HPDE6-E6E7 (cell line): ENCODE measurements at regions not wholly inside any gene's neighbourhood (a gene's known extent, or its start where the extent isn't known, plus 50 kb on each side); places are given as distances from the start of the nearest gene placed in this dataset.
"Not testable (repeated sequence)": the region's sequence is repeated elsewhere in the genome, so short reads cannot be mapped to it uniquely, and the experiment has no call there.

Experiments used
- DNase-seq: peaks from one replicate; pipeline ENCODE4 v3.0.0; 2011; ENCODE audit warnings: missing footprints; ENCODE audit errors: extremely low spot score

GRCh38 chrX:121169099-121170035, 122.0 kb downstream of the GLUD2 start:
- DNase-seq = no peak

GRCh38 chrX:121172703-121173102, 125.3 kb downstream of the GLUD2 start:
- DNase-seq = no peak

DNA sequence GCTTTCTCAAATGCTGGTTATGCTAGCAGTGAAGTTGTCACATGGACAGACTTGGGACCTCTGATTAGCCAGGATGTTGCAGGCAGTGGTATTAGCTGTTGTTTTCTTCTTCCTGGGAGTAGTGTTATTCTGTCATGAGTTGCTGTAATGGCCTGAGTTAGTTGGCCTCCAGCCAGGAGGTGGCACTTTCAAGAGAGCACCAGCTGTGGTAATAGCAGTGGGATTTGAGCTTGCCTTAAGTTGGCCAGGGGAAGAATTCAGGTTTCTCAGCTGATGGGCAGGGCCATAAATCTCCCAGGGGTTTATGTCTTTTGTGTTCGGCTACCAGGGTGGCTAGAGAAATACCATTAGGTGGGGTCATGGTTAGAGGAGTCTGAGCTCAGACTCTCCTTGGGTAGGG, 132.6 kb downstream of the GLUD2 start:
- DNase-seq = no peak

DNA sequence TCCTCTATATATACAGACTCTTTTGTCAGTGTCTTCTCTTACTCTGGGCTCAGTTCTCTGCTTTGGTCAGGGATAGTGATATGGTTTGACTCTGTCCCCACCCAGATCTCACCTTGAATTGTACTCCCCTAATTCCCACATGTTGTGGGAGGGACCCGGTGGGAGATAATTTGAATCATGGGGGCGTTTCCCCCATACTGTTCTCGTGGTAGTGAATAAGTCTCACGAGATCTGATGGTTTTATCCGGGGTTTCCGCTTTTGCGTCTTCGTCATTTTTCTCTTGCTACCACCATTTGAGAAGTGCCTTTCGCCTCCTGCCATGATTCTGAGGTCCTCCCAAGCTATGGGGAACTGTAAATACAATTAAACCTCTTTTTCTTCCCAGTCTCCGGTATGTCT, 144.4 kb downstream of the GLUD2 start:
- DNase-seq = no peak

GRCh38 chrX:121195719-121196118, 148.3 kb downstream of the GLUD2 start:
- DNase-seq = no peak

DNA sequence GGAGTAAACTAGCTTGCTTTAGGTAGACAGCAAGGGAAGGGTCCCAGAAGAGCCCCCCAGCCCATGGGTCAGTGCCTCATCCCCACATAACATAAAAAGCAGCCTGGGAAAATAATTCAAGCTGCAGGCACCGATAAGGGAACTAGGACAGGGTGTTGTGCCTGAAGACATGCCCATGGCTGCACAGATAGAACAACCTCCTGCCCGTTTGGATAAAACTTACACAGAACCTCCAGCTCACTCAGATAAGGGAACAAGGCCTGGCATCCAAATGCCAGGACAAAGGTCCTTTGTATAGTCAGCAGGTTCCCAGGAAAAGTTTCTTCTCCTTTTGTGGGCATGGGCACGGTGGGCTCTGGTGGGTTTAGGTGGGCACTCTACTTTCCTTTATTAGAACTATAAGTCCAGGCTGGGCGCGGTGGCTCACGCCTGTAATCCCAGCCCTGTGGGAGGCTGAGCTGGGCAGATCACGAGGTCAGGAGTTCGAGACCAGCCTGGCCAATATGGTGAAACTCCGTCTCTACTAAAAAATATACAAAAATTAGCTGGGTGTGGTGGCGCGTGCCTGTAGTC, 149.5 kb downstream of the GLUD2 start:
- DNase-seq = not testable (repeated sequence)

DNA sequence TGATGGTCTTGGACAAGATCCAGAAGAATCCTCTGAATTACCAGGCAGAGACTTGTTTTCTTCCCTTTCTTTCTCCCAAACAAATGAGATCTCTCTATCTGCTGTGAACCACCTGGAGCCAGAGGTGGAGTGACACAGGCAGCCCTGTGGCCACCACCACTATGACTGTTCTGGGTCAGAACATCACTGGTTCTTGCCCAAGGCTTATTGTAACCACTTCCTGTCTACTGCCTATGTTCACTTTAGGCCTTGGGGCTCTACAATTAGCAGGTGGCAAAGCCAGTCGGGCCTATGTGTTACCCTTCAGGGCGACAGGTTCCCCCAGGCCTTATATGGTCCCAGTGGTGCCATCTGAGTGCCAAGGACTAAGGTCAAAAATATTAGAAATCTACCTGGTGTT, 161.2 kb downstream of the GLUD2 start:
- DNase-seq = no peak

DNA sequence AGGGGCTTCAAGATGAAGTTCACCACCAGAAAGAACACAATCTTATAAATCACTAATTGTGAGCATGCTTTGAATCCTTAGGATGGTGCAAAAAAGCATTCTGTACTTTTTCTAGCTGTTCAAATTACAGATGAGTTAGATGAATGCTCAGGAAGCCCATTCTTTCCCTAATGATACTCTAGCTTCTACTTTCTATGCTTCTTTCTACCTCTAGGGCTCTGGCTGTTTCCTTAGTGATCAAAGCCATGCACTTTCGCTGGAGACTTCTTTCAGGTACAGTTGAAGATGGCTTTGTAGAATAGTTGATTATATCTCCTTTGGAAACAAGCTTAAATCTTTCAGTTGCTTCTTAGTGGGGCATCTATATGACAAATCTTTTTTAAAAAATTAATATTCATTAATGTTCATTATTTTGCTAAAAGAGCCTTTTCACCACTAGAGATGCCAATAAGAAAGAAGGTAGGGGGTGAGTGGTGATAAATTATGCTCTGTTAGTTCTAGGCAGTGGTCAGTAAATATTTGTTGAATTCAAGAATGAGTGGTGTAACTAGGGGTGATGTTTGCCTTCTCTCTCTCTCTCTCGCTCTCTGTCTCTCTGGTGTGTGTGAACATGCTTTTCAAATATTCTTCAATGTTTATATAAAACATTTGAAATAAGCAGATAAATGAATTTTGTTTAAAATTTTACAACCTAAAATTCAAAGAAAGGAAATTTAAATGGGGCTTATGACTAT, 169.4 kb downstream of the GLUD2 start:
- no peak for DNase-seq

DNA sequence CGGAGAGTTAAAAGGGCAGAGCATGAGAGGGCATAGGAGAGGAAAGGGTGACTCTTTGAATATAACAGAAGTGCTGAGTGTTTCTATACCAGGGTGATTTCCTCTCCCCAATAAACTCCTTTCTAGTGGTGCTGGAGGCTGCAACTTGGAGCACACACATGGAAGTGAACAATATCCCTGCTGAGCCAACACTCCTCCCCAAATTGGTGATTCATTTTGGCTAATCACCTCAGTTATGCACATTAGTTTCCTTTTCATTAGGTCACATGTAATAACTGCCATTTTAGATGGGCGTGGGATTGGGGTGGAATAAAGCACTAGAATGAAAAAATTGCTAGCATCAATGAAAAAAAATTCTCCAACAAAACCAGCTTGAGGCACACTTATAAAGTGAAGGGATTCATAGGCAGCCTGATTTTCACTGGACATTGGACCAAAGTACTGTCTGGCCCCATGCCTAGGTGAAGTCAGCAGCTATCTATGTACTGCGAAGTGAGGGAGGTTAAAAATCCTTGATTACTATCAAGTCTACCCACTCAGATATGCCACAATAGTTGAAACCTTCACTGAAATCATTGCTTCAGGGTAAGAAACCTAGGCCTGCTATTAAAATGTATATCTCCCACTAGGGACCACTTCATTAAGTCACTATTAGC, 174.0 kb downstream of the GLUD2 start:
- no peak for DNase-seq

DNA sequence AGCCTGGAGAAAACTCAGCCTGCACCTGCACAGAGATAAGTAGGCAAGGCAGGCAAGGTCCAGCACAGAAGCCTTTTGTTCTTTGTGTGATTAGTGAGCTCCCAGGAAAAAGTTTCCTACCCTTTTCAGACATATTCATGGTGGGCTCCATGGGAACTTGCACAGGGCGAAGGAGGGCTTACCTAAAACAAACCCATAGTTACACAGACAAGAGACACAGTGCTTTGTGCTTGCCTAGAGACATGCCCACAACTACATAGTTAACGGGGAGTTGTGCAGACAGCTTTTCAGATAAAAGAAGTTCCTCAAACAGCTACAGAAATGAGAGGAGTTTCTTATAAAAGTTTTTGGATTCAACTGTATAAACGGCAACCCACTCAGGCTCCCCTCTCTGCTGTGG, 180.5 kb downstream of the GLUD2 start:
- DNase-seq = no peak

DNA sequence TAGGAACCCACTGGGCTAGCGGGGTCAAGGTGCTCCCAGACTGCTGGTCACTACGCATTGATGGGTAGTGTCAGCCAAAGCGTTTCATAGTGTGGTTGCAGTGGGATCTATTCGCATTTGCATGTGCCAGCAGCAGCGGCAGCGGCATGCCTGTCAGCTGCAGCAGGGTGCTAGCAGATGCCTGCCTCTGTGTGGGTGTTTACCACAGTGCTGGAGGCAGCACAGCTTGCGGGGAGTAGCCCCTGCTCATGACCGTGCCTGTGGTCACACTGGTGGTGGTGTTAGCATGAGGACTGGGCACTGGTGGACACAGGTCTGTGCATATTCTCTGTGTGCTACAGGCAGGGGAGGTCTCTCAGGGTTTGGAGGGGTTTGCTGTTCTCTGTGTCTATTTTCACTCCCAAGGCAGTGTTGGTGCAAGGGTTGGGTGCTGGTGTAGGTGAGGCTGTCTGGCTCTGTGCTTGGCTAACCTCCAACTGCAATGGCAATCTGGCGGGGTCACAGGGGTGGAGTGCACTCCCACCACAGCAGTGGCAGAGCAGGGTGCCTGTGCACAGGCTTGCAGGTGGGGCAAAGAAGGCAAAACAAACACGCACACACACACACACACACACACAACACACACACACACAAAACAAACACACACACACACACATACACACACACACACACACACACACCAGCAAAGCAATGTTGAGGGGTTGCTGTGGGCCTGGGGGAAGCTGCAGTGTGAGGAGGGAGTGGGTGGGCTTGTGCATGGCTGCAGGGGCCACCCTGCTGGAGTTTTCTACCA, 184.4 kb downstream of the GLUD2 start:
- DNase-seq = no peak

DNA sequence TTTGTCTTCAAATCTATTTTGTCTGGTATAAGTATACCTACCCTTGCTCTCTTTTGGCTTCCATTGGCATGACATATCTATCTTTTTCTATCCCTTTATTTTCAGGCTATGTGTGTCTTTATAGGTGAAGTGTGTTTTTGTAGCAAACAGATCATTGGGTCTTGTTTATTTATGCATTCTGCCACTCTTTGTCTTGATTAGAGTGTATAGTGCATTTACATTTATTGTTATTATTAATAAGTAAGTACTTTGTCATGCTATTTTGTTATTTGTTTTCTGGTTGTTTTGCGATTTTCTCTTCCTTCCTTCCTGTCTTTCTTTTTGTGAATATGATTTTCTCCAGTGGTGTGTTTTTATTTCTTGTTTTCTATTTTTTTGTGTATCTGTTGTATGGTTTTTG, 188.6 kb downstream of the GLUD2 start:
- DNase-seq = no peak

DNA sequence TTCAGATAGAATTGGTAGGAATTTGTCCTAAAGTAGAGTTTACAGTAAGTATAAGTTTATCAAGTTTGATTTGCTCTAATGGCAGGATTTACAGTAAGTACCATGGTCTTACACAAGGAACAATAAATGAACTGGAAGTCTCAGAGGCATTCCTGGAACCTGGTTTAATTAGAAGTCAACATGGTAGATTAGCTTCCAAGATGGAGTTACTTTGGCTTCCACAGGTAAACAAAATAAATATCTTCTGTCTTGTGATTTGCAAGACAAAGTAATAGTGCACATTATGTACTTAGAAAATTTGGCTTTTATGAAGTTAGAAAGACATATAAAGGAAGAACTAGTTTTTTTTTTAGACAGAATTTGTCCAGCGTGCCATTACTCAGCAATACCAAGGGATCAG, 190.7 kb downstream of the GLUD2 start:
- DNase-seq = no peak

- no peak for DNase-seq
Measured at GRCh38 chrX:121244511-121244910, 197.1 kb downstream of the GLUD2 start.

DNA sequence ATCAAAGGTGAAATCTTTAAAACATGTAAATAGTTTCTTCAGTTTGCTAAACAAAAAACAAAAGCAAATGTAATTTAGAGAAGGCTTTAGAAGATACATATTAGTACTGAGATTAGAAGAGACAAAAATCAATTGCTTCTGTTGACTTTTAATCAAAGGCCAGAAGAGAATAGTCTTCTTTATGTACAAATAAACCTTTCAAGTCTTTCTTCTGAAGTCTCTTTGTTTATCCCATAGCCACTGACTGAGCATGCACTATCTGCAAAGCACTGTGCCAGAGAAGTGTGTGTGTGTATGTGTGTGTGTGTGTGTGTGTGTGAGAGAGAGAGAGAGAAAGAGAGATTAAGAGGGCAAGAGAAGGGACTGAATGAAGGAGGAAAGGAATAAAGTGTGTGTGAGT, 198.4 kb downstream of the GLUD2 start:
- DNase-seq = no peak

- DNase-seq = no peak
Measured at GRCh38 chrX:121254336-121254735, 206.9 kb downstream of the GLUD2 start.

GRCh38 chrX:121256647-121257046, 209.2 kb downstream of the GLUD2 start:
- no peak for DNase-seq

- no peak for DNase-seq
Measured at GRCh38 chrX:121258545-121258944, 211.1 kb downstream of the GLUD2 start.

DNA sequence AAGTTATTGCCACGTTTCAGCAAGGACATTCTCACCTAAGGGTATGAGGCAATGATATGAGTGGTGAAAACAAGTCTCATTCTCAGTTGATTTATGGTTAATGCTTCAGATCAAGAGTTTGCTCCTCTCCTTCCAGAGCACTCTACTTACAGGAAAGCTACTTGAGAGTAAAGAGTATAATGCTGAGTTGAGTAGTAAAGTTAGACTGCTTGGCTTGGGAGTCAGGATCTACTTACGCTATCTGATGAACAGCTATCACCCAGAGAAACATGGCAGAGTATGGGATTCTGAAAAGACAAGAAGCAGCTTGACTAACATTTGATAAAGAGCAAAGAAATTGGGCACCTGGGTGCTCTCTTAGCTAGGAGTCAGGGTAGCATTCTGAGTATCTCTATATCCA, 211.8 kb downstream of the GLUD2 start:
- DNase-seq = no peak

GRCh38 chrX:121260596-121261240, 213.3 kb downstream of the GLUD2 start:
- DNase-seq = no peak

GRCh38 chrX:121283921-121284320, 236.5 kb downstream of the GLUD2 start:
- no peak for DNase-seq
